Gastroesophageal sphincter (tissue), 3 donors: ENCODE measurements at regions not wholly inside any gene's neighbourhood (a gene's known extent, or its start where the extent isn't known, plus 50 kb on each side); places are given as distances from the start of the nearest gene placed in this dataset.

Experiments
- CTCF ChIP-seq, 4 experiments: fragments of 200-600 bp in 2 of 4; fragments of 450-650 bp in 2 of 4; sonication (generic) in 1 of 4; IDR thresholded peaks; one replicate each; pipeline ENCODE4 v1.5.1; 2017 to 2019; ENCODE audit warnings: antibody characterized with exemption in 4 of 4, mild to moderate bottlenecking in 2 of 4, moderate library complexity in 2 of 4
- EP300 ChIP-seq: sonication (generic); formaldehyde crosslinking; IDR thresholded peaks from one replicate; pipeline ENCODE4 v1.6.1; 2017; ENCODE audit warnings: antibody characterized with exemption, mild to moderate bottlenecking
- POLR2A ChIP-seq, 2 donors: fragments of 450-650 bp; IDR thresholded peaks; one replicate each; pipeline ENCODE4 v1.6.1; 2017; ENCODE audit warnings: antibody characterized with exemption in 2 of 2, mild to moderate bottlenecking in 2 of 2, moderate library complexity in 1 of 2
- POLR2AphosphoS5 ChIP-seq: sonication (generic); formaldehyde crosslinking; IDR thresholded peaks from one replicate; pipeline ENCODE4 v1.6.1; 2017; ENCODE audit warnings: antibody characterized with exemption

- TF ChIP-seq CTCF (IDR thresholded peaks at IDR 0.05) (no peak), POLR2A (IDR thresholded peaks at IDR 0.05) (no peak), POLR2AphosphoS5 (no peak), EP300 (no peak)
Measured at GRCh38 chr12:47586952-47587669, 118.7 kb downstream of the RPAP3 start.
